NCI-H2171 treated with DMSO at 0.1 percent for 48 hours (cell line): ENCODE measurements at regions not wholly inside any gene's neighbourhood (a gene's known extent, or its start where the extent isn't known, plus 50 kb on each side); places are given as distances from the start of the nearest gene placed in this dataset.
"Not testable (repeated sequence)": the region's sequence is repeated elsewhere in the genome, so short reads cannot be mapped to it uniquely, and the experiment has no call there.

Experiments used
- DNase-seq: peaks from one replicate; lab custom pipeline; 2025; lab: John Stamatoyannopoulos, UW

DNA sequence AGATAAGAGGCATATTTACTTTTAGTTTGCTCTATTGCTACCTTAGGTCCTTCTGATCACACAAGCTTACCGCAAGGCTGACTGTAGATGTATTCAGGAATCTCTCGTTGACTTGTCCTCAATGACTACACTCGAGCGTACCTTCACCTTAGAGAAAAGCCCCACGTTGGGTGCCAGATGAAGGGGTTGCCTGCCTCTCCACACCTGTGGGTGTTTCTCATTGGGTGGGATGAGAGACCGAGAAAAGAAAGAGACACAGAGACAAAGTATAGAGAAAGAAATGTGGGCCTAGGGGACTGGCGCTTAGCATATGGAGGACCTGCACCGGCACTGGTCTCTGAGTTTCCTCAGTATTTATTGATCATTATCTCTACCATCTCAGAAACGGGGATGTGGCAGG lies 51.8 kb downstream of the ASCL4 start:
- DNase-seq = no peak

DNA sequence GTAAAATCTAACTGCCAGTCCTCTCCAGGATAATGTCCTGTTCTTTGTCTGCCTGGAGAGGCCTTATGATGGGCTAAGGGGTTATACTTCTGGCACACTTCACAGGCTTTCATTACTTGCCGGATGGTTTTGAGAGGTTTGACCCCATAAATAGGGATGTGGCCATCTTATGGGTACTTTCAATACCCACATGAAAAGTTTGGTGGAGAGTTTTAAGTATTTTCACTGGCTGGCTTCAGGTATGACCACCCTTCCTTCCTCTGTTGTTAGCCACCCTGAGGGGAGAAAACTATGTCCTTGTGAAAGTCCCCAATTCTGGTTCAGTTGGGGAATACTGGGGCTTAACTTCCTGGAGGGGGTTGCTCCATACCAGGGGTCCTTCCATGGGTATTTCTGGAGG lies 54.8 kb downstream of the ASCL4 start:
- DNase-seq = no peak

DNA sequence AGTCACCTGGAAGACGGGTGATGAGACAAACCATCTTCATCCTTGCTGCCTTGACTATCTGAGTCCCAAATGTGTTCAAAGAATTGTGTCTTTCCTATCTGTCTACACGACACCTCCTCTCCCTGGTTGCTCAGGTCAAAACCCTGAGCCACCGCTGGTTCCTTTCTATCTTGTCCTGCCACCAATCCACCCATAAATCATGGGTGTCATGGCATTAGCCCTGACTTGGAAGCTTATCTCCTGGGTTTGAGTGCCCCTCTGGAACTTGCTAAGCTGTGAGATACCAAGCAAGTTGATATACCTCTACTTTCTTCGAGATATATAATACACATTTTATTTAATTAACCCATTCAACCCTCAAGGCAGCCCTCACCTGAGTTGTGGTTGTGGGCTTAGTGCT lies 57.9 kb downstream of the ASCL4 start:
- DNase-seq = no peak

DNA sequence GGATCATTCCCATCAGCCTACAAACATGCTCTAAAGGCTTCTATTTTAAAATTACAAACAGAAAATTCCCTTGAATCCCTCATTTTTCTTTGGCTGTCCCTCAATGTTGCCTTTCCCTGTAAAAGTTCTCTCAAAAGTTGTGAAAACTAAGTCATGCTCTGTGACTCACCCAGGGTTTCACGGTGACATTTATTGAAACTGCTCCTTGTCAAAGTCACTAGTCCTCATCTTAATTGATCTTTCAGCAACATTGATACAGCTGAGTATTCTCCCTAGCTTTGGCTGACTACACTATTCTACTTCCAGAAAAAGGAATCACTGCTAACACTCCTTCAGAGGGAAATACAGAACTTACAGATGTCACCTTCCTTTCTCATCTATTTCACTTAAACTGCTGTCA lies 65.7 kb downstream of the ASCL4 start:
- no peak for DNase-seq

DNA sequence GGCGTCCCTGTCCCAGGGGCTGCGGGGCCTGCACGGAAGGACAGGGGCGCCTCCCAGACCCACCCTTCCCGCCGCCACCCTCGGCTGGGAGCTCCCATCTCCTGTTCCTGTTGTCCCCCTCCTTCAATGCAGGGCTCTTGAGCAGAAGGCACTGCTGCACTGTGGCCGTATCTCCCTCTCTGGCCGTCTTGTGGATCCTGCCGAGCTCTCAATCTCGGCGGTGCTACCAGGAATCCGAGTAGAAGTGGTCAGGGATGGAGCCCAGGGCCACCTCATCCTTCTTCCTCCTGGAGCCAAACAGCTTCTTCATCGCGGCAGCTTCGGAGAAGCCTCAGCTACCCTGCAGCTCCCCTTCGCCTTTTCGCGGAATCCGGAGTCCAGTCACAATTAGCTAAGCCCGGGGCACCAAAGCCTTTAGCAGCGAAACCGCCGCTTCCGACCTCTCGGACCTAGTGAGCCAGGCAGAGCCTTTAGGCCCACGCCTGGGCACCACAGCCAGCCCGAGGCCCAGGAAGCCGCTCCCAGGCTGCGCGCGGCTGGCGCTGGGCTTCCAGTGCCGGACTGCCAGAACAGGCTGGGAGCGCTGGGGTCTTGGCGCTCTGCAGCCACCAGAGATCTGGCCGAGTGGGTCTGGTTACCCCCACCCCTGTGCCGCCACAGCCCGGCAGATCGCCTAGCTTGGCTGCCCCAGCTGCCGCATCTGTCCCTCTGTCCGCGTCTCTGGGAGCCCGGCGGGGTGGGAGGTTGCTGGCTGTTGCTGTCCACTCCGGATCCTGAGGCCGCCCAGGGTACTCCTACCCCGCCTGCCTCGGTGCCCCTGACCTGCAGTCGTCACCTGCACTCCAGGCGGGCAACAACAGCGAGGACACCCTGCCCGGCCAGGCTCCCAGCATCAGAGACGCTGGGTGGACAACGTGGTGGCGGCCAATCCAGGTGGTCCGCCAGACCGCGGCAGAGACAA lies 69.1 kb downstream of the ASCL4 start:
- no peak for DNase-seq

DNA sequence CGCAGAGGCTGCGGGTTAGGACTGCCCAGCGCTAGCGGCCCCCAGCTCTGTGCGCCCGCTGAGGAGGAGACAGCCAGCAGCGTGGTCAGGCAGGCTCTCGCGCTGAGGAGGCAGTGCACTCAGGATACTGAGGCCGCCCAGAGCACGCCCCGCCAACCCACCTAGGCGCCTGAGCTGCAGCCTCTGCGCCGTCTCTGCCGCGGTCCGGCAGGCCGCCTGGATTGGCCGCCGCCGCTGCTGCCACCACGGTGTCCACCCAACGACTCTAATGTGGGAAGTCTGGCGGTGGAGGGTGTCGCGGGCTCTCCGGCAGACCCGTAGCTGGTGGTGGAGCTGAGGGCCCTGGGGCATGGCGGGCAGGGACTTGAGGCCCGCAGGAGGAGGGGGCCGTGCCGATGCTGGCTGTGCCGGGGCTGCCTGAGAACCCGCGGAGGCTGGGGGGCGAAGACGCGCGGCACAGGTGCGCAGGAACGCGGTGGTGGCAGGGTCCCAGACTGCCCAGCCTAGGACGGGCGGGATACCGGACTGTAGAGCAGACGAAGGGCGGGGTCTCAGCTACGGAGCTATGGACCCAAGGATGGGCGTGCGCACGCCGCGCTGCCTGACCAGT lies 69.9 kb downstream of the ASCL4 start:
- no peak for DNase-seq

DNA sequence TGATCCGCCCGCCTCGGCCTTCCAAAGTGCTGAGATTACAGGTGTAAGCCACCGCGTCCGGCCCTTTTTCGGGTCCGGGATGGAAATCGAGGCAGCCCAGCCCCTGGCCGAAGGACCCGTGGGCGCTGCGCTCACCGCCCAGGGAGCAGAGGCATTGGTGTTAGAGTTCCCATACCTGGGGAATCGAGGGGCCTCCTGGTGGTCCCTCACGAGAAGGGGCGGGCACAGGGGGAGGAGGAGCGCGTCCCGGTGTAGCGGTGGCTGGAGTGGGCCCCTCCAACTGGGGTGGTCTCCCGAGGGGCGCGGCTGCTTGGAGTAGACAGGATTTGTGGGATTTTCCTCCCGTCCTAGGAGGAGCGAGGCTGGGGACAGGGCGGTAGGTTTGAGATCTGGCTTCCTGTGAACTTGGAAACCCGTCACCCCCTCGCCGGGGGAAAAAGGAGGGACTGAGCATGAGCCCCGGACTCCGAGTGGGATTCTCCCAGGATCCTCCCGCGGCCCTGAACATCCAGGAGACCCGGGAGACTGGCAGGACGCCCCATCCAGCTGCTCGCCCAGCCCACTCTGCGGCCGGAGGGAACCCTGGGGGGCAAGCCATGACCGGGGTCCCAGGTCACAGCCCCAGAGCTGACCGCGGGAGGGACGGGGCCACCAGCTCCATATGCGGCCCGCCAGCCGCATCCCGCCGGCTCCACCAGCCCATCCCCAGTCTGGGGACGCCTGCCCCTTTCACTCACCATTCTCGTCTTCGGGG lies 70.9 kb downstream of the ASCL4 start:
- DNase-seq = no peak

DNA sequence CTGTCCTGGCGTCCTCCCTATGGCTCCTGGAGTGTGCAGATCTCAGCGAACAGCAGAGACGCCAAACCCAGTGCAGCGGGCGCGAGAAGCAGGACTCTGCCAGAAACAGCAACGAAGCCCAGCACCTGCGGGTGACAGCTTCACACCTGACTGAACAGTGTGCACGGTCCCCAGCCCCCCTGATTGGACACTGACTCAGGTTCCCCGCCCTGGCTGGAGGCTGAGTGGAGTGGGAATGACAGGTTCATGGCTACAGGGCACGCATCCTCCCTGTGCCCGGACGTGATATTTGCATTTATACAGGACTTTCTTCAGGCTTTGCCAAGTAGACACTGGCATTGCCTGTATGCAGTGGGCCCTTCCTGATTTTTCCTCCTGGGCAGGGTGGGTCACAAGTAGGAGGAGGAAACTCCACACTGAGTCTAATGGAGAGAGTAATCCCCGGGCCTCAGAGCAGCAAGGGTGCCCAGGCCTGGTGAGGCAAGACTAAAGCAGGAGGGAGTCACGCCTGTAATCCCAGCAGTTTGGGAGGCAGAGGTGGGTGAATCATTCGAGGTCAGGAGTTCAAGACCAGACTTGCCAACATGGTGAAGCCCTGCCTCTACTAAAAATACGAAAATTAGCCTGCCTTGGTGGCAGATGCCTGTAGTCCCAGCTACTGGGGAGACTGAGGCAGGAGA lies 71.6 kb downstream of the ASCL4 start:
- DNase-seq = no peak

DNA sequence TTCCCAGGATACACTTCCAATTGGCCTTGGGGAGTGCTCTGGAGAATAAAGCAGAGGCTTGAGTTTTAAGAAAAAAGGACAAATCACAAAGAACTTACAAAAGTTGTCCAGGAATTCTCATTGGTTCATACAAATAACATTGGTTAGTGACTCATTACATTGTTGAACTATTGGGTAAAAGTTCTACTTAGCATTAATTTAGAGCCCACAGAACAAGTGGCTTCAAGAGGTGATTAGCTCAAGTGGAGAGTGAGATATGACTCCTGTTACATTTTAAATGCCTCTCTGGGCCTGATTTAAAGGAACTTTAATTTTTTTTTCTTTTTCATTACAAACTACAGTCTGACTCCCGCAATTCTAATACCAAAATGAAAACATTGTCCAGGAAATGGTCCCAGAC lies 72.9 kb downstream of the ASCL4 start:
- no peak for DNase-seq

DNA sequence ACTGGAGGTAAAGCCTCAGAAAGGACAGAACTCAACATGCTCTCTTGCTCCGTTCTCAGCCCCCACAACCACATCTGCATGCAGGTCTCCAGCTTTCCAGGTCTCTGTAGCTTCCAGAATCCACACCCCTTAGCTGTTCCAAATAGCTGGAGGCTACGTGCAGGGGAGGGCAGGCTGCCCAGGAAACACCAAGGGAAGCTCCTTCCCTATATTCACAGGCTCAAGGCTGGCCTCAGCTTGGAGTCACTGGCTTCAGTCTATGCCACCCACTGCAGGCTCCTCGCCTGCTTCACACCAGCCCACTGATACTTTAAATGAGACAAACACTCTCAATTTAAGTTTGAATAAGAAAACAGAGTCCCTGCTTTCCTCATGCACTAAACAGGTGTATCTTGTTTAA lies 73.3 kb downstream of the ASCL4 start:
- DNase-seq = no peak

DNA sequence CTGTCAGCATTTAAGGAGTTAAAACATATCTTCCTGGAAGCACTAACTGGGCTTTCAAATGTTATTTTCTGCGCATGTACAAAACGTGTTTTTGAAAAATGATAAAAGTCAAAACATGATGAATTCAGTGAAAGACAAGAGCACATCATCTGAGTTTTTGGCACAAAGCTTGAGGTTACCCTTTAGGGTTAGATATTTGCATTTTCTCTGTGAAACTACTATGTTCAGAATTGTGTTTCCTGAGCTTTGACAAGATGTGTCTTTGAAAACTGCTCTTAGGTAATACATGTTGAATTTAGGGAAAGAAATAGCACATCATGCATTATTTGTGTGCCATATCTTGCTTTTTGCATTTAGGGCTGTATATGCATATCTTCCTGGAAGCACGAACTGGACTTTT lies 79.0 kb downstream of the ASCL4 start:
- DNase-seq = no peak

DNA sequence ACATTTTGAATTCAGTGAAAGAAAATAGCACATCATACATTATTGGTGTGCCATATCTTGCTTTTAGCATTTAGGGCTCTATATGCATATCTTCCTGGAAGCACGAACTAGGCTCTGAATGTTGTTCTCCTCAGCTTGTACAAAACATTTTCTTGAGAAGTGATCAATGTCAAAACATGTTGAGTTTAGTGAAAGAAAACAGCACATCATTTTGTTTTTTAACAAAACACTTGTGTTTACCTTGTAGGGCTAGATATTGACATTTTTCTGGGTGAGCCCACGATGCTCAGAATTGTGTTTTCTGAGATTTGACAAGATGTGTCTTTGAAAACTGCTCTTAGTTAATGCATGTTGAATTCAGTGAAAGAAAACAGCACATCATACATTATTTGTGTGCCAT lies 81.0 kb downstream of the ASCL4 start:
- DNase-seq = no peak

DNA sequence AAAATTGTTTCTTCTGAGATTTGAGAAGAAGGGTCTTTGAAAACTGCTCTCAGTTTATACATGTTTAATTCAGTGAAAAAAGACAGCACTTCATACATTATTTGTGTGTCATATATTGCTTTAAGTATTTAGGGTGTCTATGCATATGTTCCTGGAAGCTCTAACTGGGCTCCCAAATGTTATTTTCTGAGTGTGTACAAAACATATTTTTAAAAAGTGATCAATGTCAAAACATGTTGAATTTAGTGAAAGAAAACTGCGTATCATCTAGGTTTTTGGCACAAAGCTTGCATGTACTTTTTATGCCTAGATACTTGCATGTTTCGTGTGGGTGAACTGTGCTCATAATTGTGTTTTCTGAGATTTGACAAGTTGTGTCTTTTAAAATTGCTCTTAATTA lies 81.6 kb downstream of the ASCL4 start:
- DNase-seq = no peak

DNA sequence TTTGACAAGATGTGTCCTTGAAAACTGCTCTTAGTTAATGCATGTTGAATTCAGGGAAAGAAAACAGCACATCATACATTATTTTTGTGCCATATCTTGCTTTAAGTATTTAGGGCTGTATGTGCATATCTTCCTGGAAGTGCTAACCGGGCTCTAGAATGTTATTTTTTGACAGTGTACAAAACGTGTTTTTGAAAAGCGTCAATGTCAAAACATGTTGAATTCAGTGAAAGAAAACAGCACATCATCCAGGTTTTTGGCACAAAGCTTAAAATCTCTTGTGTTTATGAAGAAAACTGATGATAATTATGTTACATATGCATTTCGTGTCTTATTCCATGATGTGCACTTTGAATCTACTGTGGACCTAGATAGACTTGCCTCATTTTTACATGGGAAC lies 82.7 kb downstream of the ASCL4 start:
- no peak for DNase-seq

DNA sequence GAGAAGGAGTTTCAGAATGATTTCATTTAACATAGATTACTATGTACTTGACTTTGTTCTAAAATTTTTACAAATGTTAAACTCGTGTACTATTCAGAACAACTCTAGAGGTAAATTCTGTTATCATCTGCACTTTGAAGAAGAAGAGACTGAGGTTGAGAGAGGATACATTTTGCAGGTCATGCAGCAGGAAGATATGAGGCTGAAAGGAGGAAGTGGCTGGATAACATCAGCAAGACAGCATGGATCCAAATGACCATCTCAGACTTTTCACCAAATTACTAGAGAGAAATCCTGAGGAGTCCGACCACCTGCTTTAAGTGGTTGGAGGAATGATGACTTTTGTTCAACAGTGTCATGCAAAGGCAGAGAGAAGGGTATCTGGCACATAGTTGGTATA lies 84.9 kb downstream of the ASCL4 start:
- DNase-seq = no peak

DNA sequence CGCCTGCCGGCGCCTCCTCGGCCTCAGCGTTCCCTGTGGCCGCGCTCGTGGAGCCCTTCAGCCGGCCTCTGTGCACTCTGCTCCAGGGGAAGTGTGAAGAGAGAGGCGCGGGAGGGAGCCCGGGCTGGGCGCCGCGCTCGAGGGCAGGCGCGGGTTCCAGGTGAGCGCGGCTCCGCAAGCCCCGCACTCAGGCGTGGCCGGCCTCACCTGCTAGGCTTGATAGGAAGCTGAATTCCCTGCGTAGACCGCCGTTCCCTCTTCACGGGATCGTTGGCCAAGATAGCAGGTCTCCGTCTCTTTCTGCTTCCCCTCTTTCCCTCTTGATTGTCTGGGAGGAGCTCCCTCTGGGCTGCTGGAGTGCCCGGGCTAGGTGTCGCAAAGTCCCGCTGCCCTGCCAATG lies 89.7 kb downstream of the ASCL4 start:
- peak; percentile 14 for DNase-seq

DNA sequence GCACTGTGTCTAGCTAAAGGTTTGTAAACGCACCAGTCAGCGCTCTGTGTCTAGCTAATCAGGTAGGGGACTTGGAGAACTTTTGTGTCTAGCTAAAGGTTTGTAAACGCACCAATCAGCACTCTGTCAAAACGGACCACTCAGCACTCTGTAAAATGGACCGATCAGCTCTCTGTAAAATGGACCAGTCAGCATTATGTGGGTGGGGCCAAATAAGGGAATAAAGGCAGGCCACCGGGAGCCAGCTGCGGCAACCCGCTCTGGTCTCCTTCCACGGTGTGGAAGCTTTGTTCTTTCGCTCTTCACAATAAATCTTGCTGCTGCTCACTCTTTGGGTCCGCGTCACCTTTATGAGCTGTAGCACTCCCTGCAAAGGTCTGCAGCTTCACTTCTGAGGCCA lies 90.2 kb downstream of the ASCL4 start:
- DNase-seq = not testable (repeated sequence)

DNA sequence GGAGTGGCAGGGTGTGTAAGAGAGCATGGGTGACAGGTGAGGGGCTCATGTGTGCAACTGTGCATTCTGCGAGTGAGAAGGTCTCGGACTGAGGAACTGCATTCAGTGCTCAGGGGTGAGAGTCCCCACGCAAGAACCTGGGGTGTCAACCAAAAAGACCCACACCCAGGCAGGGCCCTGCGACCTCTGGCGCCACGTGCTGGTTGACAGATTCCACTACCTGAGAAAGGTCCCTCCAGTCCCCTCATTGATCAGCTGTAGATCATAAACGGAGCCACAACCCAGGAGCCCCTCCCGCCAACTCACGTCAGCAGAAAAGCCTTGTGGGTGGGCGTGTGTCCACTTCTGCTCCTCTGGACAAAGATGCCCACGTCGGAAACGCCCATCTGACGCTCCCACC lies 98.7 kb downstream of the ASCL4 start:
- DNase-seq = no peak

DNA sequence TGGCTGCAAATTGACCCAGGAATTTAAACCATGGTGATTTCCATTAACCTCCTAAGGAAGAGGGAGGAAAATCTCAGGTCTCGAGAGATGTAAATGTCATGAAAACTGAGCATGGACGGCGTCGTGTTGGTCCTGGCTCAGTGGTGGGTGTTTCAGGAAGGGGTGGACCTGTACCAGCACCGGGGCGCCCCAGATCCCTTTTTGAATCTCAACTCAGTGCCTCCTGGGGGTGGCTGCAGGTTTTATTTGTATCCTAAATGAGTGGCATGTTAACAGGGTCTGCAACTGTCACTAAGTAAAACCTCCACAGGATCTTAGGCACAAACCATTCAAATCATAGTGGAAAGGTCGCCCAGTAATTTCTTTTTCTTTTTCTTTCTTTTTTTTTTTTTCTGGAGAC lies 101.3 kb downstream of the ASCL4 start:
- no peak for DNase-seq

DNA sequence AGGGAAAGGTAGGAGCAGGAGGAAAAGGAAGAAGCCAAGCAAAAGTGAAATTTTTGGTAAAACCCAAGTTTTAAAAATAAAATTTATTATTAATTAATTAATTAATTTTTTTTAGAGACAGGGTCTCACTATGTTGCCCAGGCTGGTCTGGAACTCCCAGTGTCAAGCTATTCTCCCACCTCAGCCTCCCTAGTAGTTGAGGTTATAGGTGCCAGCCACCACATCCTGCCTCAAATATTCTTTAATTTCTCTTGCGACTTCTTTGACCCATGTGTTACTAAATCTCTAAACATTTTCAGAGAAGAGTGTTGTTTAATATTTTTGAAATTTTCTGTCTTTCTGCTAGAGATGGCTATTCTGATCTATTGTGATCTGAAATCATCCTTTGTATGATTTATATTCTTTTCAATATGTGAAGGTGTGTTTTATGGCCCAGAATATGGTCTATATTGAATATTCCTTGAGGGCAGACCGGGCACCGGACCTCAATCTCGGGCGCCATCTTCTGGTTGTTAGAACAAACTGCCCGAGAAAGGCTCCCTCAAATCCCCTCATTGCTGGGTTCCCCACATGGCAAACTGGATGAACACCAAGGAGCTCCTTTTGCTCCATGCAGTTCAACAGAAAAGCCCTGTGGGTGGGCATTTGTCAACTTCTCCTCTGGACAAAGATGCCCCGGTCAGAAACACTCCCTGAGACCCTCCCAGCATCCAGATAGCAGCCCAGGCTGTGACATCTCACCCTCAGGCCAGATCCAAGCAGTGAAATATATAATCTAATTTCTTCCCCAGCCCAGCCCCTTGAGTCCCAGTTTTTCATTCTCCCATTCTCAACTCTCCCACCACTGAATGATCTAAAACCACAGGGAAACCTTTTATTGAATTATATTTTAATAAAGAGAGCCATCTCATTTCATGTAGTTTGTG lies 110.5 kb downstream of the ASCL4 start:
- peak; percentile 69 for DNase-seq

DNA sequence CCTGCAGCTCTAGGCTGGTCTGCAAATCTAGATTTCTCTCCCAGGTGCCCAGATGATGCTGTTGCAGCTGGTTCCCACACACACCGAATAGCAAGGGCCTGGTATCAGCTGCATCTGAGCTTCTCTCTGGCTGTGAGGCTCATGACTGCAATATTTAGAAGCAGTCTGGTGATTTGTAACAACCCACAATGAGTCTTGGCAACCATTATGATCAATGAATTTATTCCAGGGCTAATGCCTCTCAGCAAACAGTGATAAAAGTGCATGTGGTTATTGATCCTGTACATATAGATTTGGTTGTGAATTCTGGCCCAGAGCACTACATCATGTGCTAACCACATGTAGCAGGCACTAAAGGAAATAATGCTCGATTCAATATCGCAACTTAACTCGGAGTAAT lies 114.3 kb downstream of the ASCL4 start:
- no peak for DNase-seq
